Choroid plexus epithelial cell (primary cell): ENCODE measurements at regions not wholly inside any gene's neighbourhood (a gene's known extent, or its start where the extent isn't known, plus 50 kb on each side); places are given as distances from the start of the nearest gene placed in this dataset.

Experiments
- DNase-seq: peaks from one replicate; pipeline ENCODE4 v3.0.0-alpha.2; 2010; ENCODE audit warnings: low read depth
- H3K4me3 ChIP-seq: 2 replicates; pipeline ENCODE4 v1.5.1; 2011; ENCODE audit warnings: low read depth, mild to moderate bottlenecking, control low read depth, low read length, moderate library complexity
- TF ChIP-seq, protein P1 (sequence below): conservative IDR thresholded peaks from 2 replicates; pipeline ENCODE4 v1.5.1; 2011; ENCODE audit warnings: low read depth, mild to moderate bottlenecking, control low read depth, inconsistent platforms, low read length, moderate library complexity

- H3K4me3 ChIP-seq = no peak overlapping the region
- DNase-seq = no peak
- TF ChIP-seq, protein P1, sequence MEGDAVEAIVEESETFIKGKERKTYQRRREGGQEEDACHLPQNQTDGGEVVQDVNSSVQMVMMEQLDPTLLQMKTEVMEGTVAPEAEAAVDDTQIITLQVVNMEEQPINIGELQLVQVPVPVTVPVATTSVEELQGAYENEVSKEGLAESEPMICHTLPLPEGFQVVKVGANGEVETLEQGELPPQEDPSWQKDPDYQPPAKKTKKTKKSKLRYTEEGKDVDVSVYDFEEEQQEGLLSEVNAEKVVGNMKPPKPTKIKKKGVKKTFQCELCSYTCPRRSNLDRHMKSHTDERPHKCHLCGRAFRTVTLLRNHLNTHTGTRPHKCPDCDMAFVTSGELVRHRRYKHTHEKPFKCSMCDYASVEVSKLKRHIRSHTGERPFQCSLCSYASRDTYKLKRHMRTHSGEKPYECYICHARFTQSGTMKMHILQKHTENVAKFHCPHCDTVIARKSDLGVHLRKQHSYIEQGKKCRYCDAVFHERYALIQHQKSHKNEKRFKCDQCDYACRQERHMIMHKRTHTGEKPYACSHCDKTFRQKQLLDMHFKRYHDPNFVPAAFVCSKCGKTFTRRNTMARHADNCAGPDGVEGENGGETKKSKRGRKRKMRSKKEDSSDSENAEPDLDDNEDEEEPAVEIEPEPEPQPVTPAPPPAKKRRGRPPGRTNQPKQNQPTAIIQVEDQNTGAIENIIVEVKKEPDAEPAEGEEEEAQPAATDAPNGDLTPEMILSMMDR = no peak
Observed at GRCh38 chr11:70669871-70670675, 271.7 kb downstream of the CTTN start.

DNA sequence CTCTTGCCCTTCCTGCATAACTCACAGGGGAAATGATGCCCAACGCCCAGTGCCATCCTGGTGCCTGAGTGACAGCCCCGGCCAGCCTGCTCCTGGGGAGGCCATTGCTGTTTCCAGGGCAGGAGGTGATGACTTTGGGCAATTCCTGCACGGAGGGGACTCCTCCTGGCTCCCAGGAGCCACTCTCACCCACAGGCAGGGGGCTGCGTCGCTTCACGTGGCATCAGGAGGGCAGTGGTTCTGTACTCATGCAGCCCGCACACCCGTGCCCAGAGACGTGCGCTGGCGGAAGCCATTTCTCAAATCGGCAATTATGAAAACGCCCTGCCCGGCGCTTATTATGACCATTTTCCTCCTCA lies 272.3 kb downstream of the CTTN start:
- H3K4me3 ChIP-seq = no peak overlapping the region
- TF ChIP-seq, protein P1 = no peak
- no peak for DNase-seq

DNA sequence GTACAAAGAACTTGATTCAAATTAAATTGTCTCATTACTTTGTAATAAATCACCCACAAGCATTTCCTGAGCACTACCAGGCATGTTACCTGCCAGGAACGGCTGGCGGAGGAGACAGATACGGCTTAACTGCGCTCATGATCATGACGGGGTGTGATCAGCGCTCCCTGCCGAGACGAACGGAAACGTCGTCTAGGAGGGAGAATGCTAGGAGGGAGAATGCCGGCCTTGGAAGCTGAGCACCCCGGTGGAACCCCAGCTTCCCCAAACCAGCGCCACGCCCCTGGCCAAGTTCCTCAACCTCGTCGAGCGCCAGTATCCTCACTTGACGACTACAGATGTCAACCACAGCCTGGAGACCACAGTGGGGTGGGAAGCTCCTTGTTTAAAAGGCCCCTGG lies 272.8 kb downstream of the CTTN start:
- no peak for DNase-seq
- TF ChIP-seq, protein P1 = no peak
- H3K4me3 ChIP-seq = no peak overlapping the region

- DNase-seq = no peak
Observed at GRCh38 chr11:70671611-70672010, 273.3 kb downstream of the CTTN start.

GRCh38 chr11:70672991-70673653 lies 274.8 kb downstream of the CTTN start:
- H3K4me3 ChIP-seq = no peak overlapping the region
- DNase-seq = no peak
- TF ChIP-seq, protein P1 = no peak

More at GRCh38 chr11:70671611-70672010, 273.3 kb downstream of the CTTN start:
- TF ChIP-seq, protein P1 = no peak
- no peak overlapping the region for H3K4me3 ChIP-seq

GRCh38 chr11:70674605-70675004 lies 276.3 kb downstream of the CTTN start:
- TF ChIP-seq, protein P1 = no peak
- no peak for DNase-seq
- H3K4me3 ChIP-seq = no peak overlapping the region
